GM19455 (cell line): ENCODE measurements at regions not wholly inside any gene's neighbourhood (a gene's known extent, or its start where the extent isn't known, plus 50 kb on each side); places are given as distances from the start of the nearest gene placed in this dataset.
A peak's percentile ranks its signal among the peaks of the same experiment; 100 is the strongest.

Experiments
- ATAC-seq: cut with Tn5 transposase; IDR thresholded peaks from one replicate; pipeline ENCODE4 v1.9.1; 2021; ENCODE audit not compliant: unreplicated experiment

GRCh38 chr5:117999939-118000549, 988.3 kb downstream of the DTWD2 start:
- peak; percentile 74 for ATAC-seq

GRCh38 chr5:117982691-117983090, 1005.7 kb downstream of the DTWD2 start:
- no peak for ATAC-seq

- no peak for ATAC-seq
These were observed 1014.6 kb downstream of the DTWD2 start for GRCh38 chr5:117973785-117974184.

- no peak for ATAC-seq
These were observed 1032.5 kb downstream of the DTWD2 start for GRCh38 chr5:117955831-117956230.

DNA sequence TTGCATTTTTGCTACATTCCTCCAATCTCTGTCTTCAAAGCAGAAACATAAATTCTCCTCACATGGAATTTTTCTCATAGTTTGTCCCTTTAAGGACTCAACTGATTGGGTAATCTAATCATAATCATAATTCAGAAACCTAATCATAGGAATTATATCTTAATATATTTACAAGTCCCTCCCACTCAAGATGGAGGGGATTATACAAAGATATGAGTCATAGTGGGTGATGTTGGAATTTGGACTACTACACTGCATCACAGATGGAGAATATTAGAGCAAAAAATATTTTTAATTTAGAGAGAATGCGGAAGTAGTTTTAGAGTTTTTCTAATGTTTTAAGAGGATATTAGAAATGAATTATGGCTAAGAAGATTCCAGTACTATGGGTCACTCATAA, 1034.0 kb downstream of the DTWD2 start:
- no peak for ATAC-seq

- ATAC-seq = no peak
These were observed 1035.1 kb downstream of the DTWD2 start for GRCh38 chr5:117953272-117953671.

DNA sequence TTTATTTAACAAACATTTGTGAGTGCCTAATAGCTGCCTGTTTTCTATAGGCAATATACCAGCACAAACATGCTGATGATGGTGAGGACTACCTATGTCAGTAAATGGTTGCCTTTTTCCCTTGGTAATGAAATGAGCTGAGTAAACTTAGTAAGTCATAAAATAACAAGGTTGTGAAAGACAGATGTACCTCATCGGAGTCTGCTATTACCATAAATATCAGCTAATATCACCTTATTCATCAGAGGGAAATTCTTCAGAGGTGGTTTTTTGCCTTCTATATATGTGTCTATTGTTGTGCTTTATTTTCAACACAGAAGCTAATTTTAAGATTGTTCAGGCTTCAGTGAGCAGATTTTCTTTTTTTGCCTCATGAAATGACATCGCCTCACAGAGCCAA, 1040.5 kb downstream of the DTWD2 start:
- no peak for ATAC-seq

- ATAC-seq = no peak
These were observed 1041.2 kb downstream of the DTWD2 start for GRCh38 chr5:117947121-117947520.

- ATAC-seq = no peak
These were observed 1043.1 kb downstream of the DTWD2 start for GRCh38 chr5:117945258-117945657.

DNA sequence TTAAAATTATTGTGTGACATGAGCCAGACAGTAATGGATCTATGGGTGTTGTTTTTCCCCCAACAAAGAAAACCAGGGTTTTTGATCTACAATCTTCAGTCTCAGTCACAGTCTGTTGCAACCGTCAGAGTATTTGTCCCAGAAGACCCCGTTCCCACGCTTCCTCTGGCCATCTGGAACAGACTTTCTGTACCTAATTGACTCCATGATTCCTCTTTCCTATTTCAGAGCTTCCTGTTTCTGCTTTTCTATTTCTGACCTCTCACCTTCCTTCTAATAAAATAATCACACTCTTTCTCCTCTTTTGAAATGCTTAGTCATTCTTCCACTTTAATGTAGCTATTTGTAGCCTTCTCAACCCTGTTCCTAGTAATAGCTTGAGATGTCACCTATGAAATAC, 1044.8 kb downstream of the DTWD2 start:
- ATAC-seq = no peak

- ATAC-seq = no peak
These were observed 1045.4 kb downstream of the DTWD2 start for GRCh38 chr5:117942861-117943519.

DNA sequence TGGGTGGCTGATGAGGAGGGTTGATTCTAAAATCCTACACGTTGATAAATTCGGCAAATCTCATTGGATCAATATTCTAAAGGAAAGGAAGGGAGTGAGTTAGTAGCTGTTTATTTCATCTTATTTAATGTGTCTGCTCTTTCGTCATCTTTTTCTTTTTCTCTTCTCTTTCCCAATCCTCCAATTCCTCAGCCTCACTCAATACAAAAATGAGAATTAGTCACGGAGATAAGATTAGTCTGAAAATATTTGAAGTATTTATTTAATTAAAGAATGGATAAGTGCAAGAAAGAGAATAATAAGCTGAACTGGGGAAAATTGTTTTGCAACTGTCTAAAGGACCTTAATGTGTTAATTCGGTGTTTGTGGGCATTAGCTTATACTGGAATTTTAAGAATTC, 1095.1 kb downstream of the DTWD2 start:
- no peak for ATAC-seq

DNA sequence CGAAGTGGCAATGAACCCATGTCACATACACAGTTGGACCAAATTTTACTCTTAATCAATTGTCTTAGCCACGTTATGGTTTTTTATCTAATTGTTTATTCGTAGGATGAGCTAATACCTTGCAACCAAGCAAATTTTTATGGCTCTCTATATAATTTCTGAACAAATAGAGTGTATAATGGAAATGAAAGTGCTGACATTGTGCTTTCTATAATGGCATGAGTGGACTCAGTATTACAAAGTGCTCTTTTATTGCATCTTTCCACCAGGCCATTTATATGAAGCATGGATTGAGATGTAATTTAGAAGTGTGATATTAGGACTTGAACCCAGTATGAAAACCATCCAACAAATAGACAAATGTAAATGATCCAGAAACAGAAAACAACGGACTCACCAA, 1096.0 kb downstream of the DTWD2 start:
- no peak for ATAC-seq

DNA sequence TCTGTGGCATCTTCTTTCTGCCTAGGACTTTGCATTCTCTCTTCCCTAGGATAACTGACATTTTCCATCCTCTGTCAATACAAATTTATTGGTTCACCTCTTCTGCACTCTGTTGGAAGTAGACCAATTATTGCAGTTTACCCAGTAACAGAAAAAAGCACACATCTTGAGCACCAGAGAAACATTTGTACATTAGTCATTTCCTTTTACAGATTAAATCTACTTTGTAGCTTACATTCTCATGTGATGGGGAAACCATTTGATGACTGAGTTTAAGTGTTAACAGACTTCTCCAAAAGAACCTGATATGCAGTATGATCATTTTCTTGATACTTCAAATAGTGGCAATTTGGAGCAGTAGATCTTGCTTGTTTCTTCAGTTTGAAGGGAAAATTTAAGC, 1098.8 kb downstream of the DTWD2 start:
- no peak for ATAC-seq

GRCh38 chr5:117888688-117889087, 1099.7 kb downstream of the DTWD2 start:
- peak; percentile 90 for ATAC-seq

DNA sequence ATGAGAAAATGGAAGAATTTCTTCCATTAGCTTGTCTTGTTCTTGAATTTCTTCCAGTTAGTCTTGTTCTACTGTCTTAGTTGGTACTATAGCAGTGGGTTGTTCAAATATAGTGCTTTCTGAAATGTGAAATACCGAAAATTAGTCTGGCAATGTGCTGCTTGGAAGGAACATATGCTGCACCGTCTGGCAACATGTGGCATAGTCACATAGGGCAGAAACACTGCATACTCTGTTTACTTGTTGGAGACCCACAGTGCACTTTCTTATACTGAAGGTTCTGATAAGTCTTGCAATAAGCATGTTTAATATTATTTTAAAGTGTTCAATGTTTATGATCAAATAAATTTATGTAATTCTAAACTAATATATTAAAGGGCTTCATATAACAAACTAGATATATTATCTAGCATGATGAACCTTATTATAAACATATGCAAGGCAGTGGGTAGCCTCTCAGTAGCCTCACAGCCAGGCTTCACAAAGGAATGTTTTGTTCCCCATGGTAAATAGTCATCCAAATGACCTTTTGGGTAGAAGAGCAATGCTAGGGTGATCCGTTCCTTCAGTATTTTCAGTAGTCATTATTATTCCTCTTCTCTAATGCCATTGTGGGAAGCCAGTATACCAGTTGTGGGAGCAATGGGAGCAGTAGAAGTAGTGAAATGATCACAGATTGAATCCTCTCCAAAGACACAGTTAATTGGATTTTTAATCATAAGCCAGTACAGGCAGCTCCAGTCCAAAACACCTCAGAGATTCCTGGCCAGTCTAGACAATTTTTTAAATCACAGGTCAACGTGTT, 1106.7 kb downstream of the DTWD2 start:
- ATAC-seq = no peak

DNA sequence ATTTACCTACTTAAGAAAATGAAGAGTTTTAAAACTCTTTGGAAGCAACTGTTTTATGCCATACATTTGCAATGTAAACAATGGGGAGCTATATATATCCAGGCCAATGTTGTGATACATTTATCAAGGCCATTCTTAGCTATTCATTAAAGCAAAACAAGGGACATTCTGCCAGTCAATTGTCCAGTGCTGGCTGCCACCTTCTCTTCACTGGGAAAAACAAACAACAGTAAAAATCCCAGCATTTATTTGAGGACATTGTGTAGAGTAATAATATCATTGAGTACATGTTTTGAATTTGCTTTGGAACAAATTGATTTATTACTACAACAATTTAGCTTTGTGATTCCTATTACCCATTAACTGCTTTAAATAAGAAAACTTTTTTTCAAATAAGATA, 1107.4 kb downstream of the DTWD2 start:
- no peak for ATAC-seq

DNA sequence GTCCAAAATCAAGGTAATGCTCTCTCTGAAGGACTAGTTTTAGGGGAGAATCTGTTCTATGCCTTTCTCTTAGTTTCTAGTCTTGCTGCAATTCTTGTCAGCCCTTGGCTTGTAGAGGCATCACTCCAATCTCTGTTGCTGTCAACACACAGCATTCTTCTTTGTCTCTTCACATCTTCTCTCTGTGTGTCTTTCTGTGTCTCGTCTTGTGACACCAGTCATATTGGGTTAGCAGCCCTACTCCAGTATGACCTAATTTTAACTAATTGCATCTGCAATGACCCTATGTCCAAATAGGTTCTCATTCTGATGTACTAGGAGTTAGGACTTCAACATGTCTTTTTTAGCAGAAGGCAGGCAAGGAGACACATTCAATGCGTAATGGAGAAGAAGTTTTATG, 1110.6 kb downstream of the DTWD2 start:
- no peak for ATAC-seq

DNA sequence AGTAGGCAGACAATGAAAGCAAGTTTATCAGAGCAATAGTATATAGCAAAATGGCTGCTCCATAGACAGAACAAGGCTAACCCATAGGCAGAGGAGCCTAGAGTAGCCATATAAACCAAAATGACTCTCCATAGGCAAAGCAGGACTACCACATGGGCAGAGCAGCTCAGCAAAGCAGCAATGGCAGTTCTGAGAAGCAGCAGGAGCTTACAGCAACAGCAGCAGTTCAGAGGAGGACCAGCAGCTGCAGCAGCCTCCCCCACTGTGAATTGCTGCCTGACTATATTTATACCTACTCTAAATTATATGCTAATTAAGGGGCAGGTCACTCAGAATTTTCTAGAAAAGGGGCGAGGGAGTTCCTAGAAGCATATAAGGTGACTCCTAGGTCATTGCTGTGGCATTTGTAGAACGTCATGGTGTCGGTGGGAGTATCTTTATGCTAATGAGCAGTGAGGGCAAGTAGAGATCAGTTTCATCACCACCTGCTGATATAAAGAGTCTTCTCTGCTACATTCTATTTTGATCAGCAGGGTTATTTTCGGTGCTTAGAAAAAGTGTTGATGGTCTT, 1115.5 kb downstream of the DTWD2 start:
- no peak for ATAC-seq

DNA sequence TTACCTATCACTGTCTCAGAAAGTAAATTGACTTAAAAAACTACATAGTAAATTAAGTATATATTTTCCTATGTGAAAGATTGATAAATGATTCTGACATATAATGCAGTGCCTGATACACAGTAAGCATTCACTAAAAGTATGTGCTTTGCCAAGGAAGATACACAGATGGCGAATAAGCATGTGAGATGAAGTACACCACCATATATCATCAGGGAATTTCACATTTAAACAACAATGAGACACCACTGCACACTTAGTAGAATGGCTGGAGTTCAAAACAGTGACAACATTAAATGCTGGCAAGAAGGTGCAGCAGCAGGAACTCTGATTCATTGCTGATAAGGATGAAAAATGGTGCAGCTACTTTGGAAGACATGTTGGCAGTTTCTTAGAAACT, 1118.8 kb downstream of the DTWD2 start:
- no peak for ATAC-seq

DNA sequence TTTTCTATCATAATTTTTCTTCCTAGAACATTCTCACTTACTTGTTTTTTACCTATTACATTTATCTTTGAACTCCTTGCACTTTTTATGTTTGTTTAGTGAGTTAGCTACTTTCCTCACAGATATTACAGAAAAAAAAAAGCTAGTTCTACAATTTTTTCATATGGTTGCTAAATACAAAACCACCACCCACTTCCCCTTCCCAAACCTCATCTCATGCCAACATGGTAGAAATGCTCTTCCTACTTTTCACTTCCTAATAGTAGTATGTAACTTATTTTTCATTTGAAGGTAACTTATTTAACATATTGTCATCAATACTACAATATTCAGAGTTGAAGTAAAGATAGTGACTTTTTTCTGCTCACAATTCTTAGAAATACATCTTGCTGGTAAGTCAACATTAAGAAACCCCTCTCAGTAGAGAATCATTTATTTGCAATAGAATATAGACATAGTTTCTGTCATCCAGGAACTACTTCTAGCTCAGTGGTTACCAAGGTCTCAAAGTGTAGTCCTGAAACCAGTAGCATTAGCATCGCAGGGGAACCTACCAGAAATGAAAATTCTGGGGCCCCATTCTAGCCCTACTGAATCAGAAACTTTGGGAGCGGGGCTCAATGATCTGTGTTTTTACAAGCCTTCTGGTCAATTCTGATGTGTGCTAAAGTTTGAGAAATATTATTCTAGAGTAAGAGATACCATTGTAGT, 1124.6 kb downstream of the DTWD2 start:
- no peak for ATAC-seq
